ENCODE measurements at regions not wholly inside any gene's neighbourhood (a gene's known extent, or its start where the extent isn't known, plus 50 kb on each side); places are given as distances from the start of the nearest gene placed in this dataset.

DNA sequence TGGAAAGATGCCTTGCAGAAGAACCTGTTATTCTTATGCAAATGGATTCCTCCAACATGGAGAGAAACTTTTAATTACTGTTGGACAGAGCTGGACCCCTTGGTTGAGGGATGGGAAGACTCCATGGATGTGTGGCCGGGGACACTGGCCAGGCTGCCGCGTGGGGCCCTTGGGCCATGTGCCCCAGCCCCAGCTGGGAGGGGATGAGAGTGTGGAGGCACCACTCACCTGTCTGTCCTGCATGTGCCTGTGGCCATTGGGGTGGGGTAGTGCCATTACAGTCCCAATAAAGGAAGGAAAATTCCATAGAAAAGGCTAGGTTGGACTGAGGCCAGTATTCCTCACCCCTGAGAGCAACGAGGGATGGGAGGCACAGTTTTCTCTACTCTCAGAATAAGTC is 564.5 kb upstream of the PTBP2 start:
- in situ Hi-C loops (cut with HindIII; ENCODE audit: extremely low pct_ligation_motif_present, low pct_unique_long_range_greater_than_20kb) (no loop called here), intact Hi-C loops (cut with micrococcal nuclease; ENCODE audit: unreplicated experiment) (no loop called here)
- POLR2A ChIA-PET: no interaction called here
- Histone ChIP-seq H2AFZ (ENCODE audit: low read length) (no peak overlapping the region), H3K4me2 (ENCODE audit: low read depth, low read length) (no peak overlapping the region), H3K4me3 (replicated peaks in 1 of 3; ENCODE audit: insufficient read depth in 1 of 3, low read depth in 2 of 3, low read length in 3 of 3) (no peak overlapping the region), H3K36me3 (replicated peaks in 1 of 2; ENCODE audit: control insufficient read depth in 1 of 2, insufficient read depth in 2 of 2, low read length in 2 of 2) (no peaks in the 10 kb centered on the region), H3K27ac (ENCODE audit: extremely low read length, insufficient read depth, low read length) (no peak overlapping the region), H3K9me3 (ENCODE audit: low read length) (peaks cover 45% of the 10 kb centered on the region), H3K4me1 (ENCODE audit: insufficient read depth, low read length) (no peaks in the 10 kb centered on the region), H3K9ac (ENCODE audit: insufficient read depth, low read depth, low read length) (no peak overlapping the region), H4K20me1 (ENCODE audit: insufficient read depth, low read length) (no peaks in the 10 kb centered on the region), H3K27me3 (ENCODE audit: control insufficient read depth in 1 of 2, insufficient read depth in 2 of 2, low read length in 2 of 2) (no peaks in the 10 kb centered on the region), H3K79me2 (ENCODE audit: insufficient read depth, low read length) (no peaks in the 10 kb centered on the region)
- no peak for DNase-seq (ENCODE audit: low spot score)
- BruUV-seq (replicated peaks): no TSS peak
- WGBS (ENCODE audit: low lambda C conversion rate): 0% methylated on average over 2 of the region's 4 CpGs
- ATAC-seq: no peak
- TF ChIP-seq ZNF124 (CRISPR knock-in tag; IDR thresholded peaks at IDR 0.05) (no peak), DNMT1 (CRISPR knock-in tag; IDR thresholded peaks at IDR 0.05) (no peak), ZFP36L2 (CRISPR knock-in tag; IDR thresholded peaks at IDR 0.05) (no peak), EP300 (IDR thresholded peaks at IDR 0.05; ENCODE audit: low read depth in 2 of 2, low read length in 2 of 2) (no peak), EP300 (CRISPR knock-in tag; IDR thresholded peaks at IDR 0.05; ENCODE audit: borderline replicate concordance) (no peak)
- CTCF ChIA-PET (ENCODE audit: low intra/inter-chr PET ratio, low total read pairs): no interaction called here
- FAIRE-seq: no peak

DNA sequence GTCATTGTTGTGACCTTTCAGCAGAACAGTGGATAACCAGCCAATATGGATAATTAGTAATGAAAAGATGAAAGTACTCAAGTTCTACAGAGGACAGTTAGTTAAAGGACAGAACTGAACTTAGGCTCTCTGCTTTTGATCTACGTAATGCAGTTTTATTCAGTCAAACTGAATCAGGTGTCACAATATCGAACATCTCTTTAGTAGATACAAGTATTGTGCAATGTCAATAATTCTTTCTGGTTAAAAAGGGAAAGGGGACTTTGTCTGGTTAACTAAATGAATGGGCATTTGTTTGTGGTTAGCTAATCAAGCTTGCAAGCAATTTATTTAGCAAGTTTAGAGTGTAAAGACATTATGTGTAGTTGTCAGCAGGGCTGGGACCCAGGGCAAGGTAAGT is 562.2 kb upstream of the PTBP2 start:
- DNase-seq (ENCODE audit: low spot score): no peak
- H3K79me2 ChIP-seq (ENCODE audit: insufficient read depth, low read length): no peaks in the 10 kb centered on the region
- no peaks in the 10 kb centered on the region for H3K4me1 ChIP-seq (ENCODE audit: insufficient read depth, low read length)
- no peak overlapping the region for H3K9ac ChIP-seq (ENCODE audit: insufficient read depth, low read depth, low read length)
- H3K4me3 ChIP-seq (replicated peaks in 1 of 3; ENCODE audit: insufficient read depth in 1 of 3, low read depth in 2 of 3, low read length in 3 of 3): no peak overlapping the region
- no peak overlapping the region for H3K27ac ChIP-seq (ENCODE audit: extremely low read length, insufficient read depth, low read length)
- no peaks in the 10 kb centered on the region for H3K36me3 ChIP-seq (replicated peaks in 1 of 2; ENCODE audit: control insufficient read depth in 1 of 2, insufficient read depth in 2 of 2, low read length in 2 of 2)
- TF ChIP-seq IKZF1 (IDR thresholded peaks at IDR 0.05) (no peak), IRX3 (CRISPR knock-in tag; IDR thresholded peaks at IDR 0.05; ENCODE audit: borderline replicate concordance, low read depth) (no peak), ELF4 (CRISPR knock-in tag; IDR thresholded peaks at IDR 0.05; ENCODE audit: borderline replicate concordance) (no peak), CEBPB (IDR thresholded peaks at IDR 0.05; ENCODE audit: borderline replicate concordance, low read depth, low read length) (peak; percentile 63; the same call in 1 of the 2 replicates), ZNF619 (CRISPR knock-in tag; IDR thresholded peaks at IDR 0.05) (no peak)
- TF ChIP-seq, protein P1, sequence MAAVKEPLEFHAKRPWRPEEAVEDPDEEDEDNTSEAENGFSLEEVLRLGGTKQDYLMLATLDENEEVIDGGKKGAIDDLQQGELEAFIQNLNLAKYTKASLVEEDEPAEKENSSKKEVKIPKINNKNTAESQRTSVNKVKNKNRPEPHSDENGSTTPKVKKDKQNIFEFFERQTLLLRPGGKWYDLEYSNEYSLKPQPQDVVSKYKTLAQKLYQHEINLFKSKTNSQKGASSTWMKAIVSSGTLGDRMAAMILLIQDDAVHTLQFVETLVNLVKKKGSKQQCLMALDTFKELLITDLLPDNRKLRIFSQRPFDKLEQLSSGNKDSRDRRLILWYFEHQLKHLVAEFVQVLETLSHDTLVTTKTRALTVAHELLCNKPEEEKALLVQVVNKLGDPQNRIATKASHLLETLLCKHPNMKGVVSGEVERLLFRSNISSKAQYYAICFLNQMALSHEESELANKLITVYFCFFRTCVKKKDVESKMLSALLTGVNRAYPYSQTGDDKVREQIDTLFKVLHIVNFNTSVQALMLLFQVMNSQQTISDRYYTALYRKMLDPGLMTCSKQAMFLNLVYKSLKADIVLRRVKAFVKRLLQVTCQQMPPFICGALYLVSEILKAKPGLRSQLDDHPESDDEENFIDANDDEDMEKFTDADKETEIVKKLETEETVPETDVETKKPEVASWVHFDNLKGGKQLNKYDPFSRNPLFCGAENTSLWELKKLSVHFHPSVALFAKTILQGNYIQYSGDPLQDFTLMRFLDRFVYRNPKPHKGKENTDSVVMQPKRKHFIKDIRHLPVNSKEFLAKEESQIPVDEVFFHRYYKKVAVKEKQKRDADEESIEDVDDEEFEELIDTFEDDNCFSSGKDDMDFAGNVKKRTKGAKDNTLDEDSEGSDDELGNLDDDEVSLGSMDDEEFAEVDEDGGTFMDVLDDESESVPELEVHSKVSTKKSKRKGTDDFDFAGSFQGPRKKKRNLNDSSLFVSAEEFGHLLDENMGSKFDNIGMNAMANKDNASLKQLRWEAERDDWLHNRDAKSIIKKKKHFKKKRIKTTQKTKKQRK (IDR thresholded peaks at IDR 0.05; ENCODE audit: low read length): no peak
- H3K27me3 ChIP-seq (ENCODE audit: control insufficient read depth in 1 of 2, insufficient read depth in 2 of 2, low read length in 2 of 2): no peaks in the 10 kb centered on the region
- ChIA-PET CTCF (ENCODE audit: low intra/inter-chr PET ratio, low total read pairs) (no interaction called here), POLR2A (no interaction called here)
- peaks cover 35% of the 10 kb centered on the region for H3K9me3 ChIP-seq (ENCODE audit: low read length)
- FAIRE-seq: no peak
- in situ Hi-C loops (cut with HindIII; ENCODE audit: extremely low pct_ligation_motif_present, low pct_unique_long_range_greater_than_20kb) (no loop called here), intact Hi-C loops (cut with micrococcal nuclease; ENCODE audit: unreplicated experiment) (no loop called here)
- no peak overlapping the region for H3K4me2 ChIP-seq (ENCODE audit: low read depth, low read length)
- ATAC-seq: no peak
- no peak overlapping the region for H2AFZ ChIP-seq (ENCODE audit: low read length)
- 0% methylated on average over 2 of the region's 2 CpGs for WGBS (ENCODE audit: low lambda C conversion rate)
- BruUV-seq (replicated peaks): no TSS peak
- no peaks in the 10 kb centered on the region for H4K20me1 ChIP-seq (ENCODE audit: insufficient read depth, low read length)
